IMR-90 (cell line): ENCODE measurements at regions not wholly inside any gene's neighbourhood (a gene's known extent, or its start where the extent isn't known, plus 50 kb on each side); places are given as distances from the start of the nearest gene placed in this dataset.

Experiments used
- ATAC-seq: fragments of 200-7000 bp; cut with Tn5 transposase; 2 replicates; pipeline ENCODE4 v1.9.1; 2020; ENCODE audit warnings: low read depth, mild to moderate bottlenecking, moderate library complexity
- BruUV-seq: library from RNA; stranded (reverse); fragments of 400-500 nt; replicated peaks from 2 replicates; lab custom pipeline; 2021; lab: Mats Ljungman, UMichigan
- CTCF ChIA-PET: fragments of 300-600 bp; formaldehyde crosslinking; extraction: SDS; loops from one replicate; lab custom pipeline; 2021; ENCODE audit warnings: antibody characterized with exemption; lab: Yijun Ruan, JAX
- POLR2A ChIA-PET: fragments of 300-600 bp; sonication (Branson Sonifier 250); formaldehyde crosslinking; loops from one replicate; lab custom pipeline; 2022; ENCODE audit warnings: antibody characterized with exemption; ENCODE audit not compliant: unreplicated experiment; lab: Charles Lee
- DNase-seq: peaks from one replicate; pipeline ENCODE4 v3.0.0; 2013
- H2AFZ ChIP-seq: replicated peaks from 2 replicates; pipeline ENCODE3; 2013; ENCODE audit warnings: low read length, mild to moderate bottlenecking; ENCODE audit not compliant: poor library complexity
- H2AK5ac ChIP-seq: 2 replicates; pipeline ENCODE4 v1.6.1; 2013; ENCODE audit warnings: low read depth, low read length, inconsistent platforms
- H2AK9ac ChIP-seq: replicated peaks from 2 replicates; pipeline ENCODE3; 2013; ENCODE audit warnings: mild to moderate bottlenecking, low read depth, low read length, moderate library complexity; ENCODE audit not compliant: poor library complexity
- H2BK120ac ChIP-seq: 2 replicates; pipeline ENCODE4 v1.6.1; 2013; ENCODE audit warnings: low read depth, low read length, inconsistent platforms
- H2BK15ac ChIP-seq: 3 replicates; pipeline ENCODE4 v1.6.1; 2013; ENCODE audit warnings: low read depth, low read length, inconsistent platforms
- H2BK20ac ChIP-seq: 2 replicates; pipeline ENCODE4 v1.6.1; 2013; ENCODE audit warnings: low read depth, mild to moderate bottlenecking, inconsistent platforms, low read length, moderate library complexity
- H2BK5ac ChIP-seq: 2 replicates; pipeline ENCODE4 v1.6.1; 2013; ENCODE audit warnings: mild to moderate bottlenecking, low read depth, low read length, inconsistent platforms; ENCODE audit not compliant: poor library complexity, severe bottlenecking
- H3K14ac ChIP-seq: replicated peaks from 2 replicates; pipeline ENCODE4 v1.6.1; 2013; ENCODE audit warnings: low read depth, low read length, inconsistent platforms
- H3K18ac ChIP-seq: 2 replicates; pipeline ENCODE4 v1.6.1; 2013; ENCODE audit warnings: low read depth, low read length, control low read depth
- H3K23ac ChIP-seq: 2 replicates; pipeline ENCODE4 v1.6.1; 2013; ENCODE audit warnings: low read depth, low read length, inconsistent platforms
- H3K27ac ChIP-seq: 2 replicates; pipeline ENCODE4 v1.5.1; 2013; ENCODE audit warnings: mild to moderate bottlenecking, control low read depth, low read length; ENCODE audit not compliant: insufficient read depth
- H3K27me3 ChIP-seq: 2 replicates; pipeline ENCODE4 v1.6.1; 2013; ENCODE audit warnings: low read length; ENCODE audit not compliant: control insufficient read depth, insufficient read depth
- H3K36me3 ChIP-seq: 2 replicates; pipeline ENCODE4 v1.6.1; 2013; ENCODE audit warnings: low read length, mixed read lengths; ENCODE audit not compliant: control insufficient read depth, insufficient read depth
- H3K4ac ChIP-seq: 2 replicates; pipeline ENCODE4 v1.6.1; 2013; ENCODE audit warnings: low read depth, low read length, inconsistent platforms
- H3K4me1 ChIP-seq: 2 replicates; pipeline ENCODE4 v1.6.1; 2013; ENCODE audit warnings: low read length, mixed read lengths; ENCODE audit not compliant: control insufficient read depth, insufficient read depth
- H3K4me2 ChIP-seq: 2 replicates; pipeline ENCODE4 v1.6.1; 2013; ENCODE audit warnings: low read depth, mild to moderate bottlenecking, control low read depth, low read length, moderate library complexity
- H3K4me3 ChIP-seq: 2 replicates; pipeline ENCODE4 v1.5.1; 2013; ENCODE audit warnings: low read depth, mild to moderate bottlenecking, control low read depth, low read length, moderate library complexity; ENCODE audit not compliant: insufficient read depth
- H3K56ac ChIP-seq: 2 replicates; pipeline ENCODE4 v1.6.1; 2013; ENCODE audit warnings: low read length, inconsistent platforms; ENCODE audit not compliant: insufficient read depth; ENCODE audit errors: extremely low read depth
- H3K79me1 ChIP-seq, 2 experiments: 2 replicates each; pipeline ENCODE4 v1.6.1; 2013; ENCODE audit warnings: low read length in 2 of 2, inconsistent platforms in 1 of 2, low read depth in 1 of 2
- H3K9ac ChIP-seq: 2 replicates; pipeline ENCODE4 v1.6.1; 2013; ENCODE audit warnings: low read depth, low read length, control low read depth
- H3K9me1 ChIP-seq: 2 replicates; pipeline ENCODE4 v1.6.1; 2013; ENCODE audit warnings: low read length, inconsistent platforms; ENCODE audit not compliant: insufficient read depth
- H3K9me3 ChIP-seq: 2 replicates; pipeline ENCODE4 v1.6.1; 2013; ENCODE audit warnings: low read length; ENCODE audit not compliant: control insufficient read depth, insufficient read depth
- H4K20me1 ChIP-seq: 2 replicates; pipeline ENCODE4 v1.6.1; 2013; ENCODE audit warnings: low read length, inconsistent platforms; ENCODE audit not compliant: insufficient read depth
- H4K5ac ChIP-seq: 2 replicates; pipeline ENCODE4 v1.6.1; 2013; ENCODE audit warnings: mild to moderate bottlenecking, low read depth, low read length, control low read depth
- H4K8ac ChIP-seq, 2 experiments: 2 replicates each; pipeline ENCODE4 v1.6.1; 2013; ENCODE audit warnings: low read depth in 2 of 2, low read length in 2 of 2, control low read depth in 1 of 2, inconsistent platforms in 1 of 2
- H4K91ac ChIP-seq: 2 replicates; pipeline ENCODE4 v1.6.1; 2013; ENCODE audit warnings: low read depth, low read length, inconsistent platforms; ENCODE audit not compliant: insufficient read depth
- BHLHE40 ChIP-seq: fragments of 150-350 bp; IDR thresholded peaks from 2 replicates; pipeline ENCODE4 v1.6.1; 2016; ENCODE audit warnings: mild to moderate bottlenecking, low read depth, low read length
- CEBPB ChIP-seq: IDR thresholded peaks from 2 replicates; pipeline ENCODE4 v1.6.1; 2012; ENCODE audit warnings: low read depth, low read length, improper control_type of control experiment
- CHD1 ChIP-seq: IDR thresholded peaks from 2 replicates; pipeline ENCODE4 v1.6.1; 2012; ENCODE audit warnings: low read depth, low read length, improper control_type of control experiment
- FOS ChIP-seq: fragments of 150-350 bp; IDR thresholded peaks from 2 replicates; pipeline ENCODE4 v1.6.1; 2016; ENCODE audit warnings: low read depth, low read length
- MAFK ChIP-seq: IDR thresholded peaks from 2 replicates; pipeline ENCODE4 v1.6.1; 2012; ENCODE audit warnings: low read depth, low read length, improper control_type of control experiment
- MAZ ChIP-seq: IDR thresholded peaks from 2 replicates; pipeline ENCODE4 v1.6.1; 2012; ENCODE audit warnings: low read depth, mild to moderate bottlenecking, low read length, improper control_type of control experiment, moderate library complexity, borderline replicate concordance
- MXI1 ChIP-seq: IDR thresholded peaks from 2 replicates; pipeline ENCODE4 v1.6.1; 2012; ENCODE audit warnings: low read depth, mild to moderate bottlenecking, low read length, moderate library complexity, borderline replicate concordance
- NFE2L2 ChIP-seq: fragments of 150-350 bp; IDR thresholded peaks from 2 replicates; pipeline ENCODE4 v1.6.1; 2016; ENCODE audit warnings: low read depth, mild to moderate bottlenecking, low read length
- POLR2A ChIP-seq: IDR thresholded peaks from 2 replicates; pipeline ENCODE4 v1.6.1; 2012; ENCODE audit warnings: mild to moderate bottlenecking, low read depth, low read length
- RAD21 ChIP-seq: IDR thresholded peaks from 2 replicates; pipeline ENCODE4 v1.6.1; 2012; ENCODE audit warnings: low read length, improper control_type of control experiment
- RCOR1 ChIP-seq: IDR thresholded peaks from 2 replicates; pipeline ENCODE4 v1.6.1; 2012; ENCODE audit warnings: mild to moderate bottlenecking, low read length, improper control_type of control experiment; ENCODE audit not compliant: insufficient replicate concordance
- RFX5 ChIP-seq: IDR thresholded peaks from 2 replicates; pipeline ENCODE4 v1.8.0; 2012; ENCODE audit warnings: low read depth, mild to moderate bottlenecking, low read length, moderate library complexity
- SMC3 ChIP-seq: fragments of 150-350 bp; IDR thresholded peaks from 2 replicates; pipeline ENCODE4 v1.6.1; 2016; ENCODE audit warnings: low read depth, mild to moderate bottlenecking, antibody characterized with exemption, low read length, moderate library complexity
- WGBS, 2 experiments: methylation state at CpG; one replicate each; pipeline versions ENCODE4 v1.1.5 to v1.1.7; 2013; ENCODE audit warnings: missing lambda C conversion rate in 2 of 2; ENCODE audit not compliant: insufficient read length in 1 of 2; ENCODE audit errors: extremely low coverage in 2 of 2; 5-methylcytosine and 5-hydroxymethylcytosine counted together
- dilution Hi-C: fragments of 300-500 bp; cut with HindIII; formaldehyde crosslinking; loops from one replicate; pipeline ENCODE4 v1.14.3; 2018; ENCODE audit warnings: low sequenced_read_pairs; ENCODE audit not compliant: unreplicated experiment
- in situ Hi-C: fragments of 300-500 bp; cut with MboI; formaldehyde crosslinking; loops from 3 replicates; pipeline ENCODE4 v1.14.3; 2019; ENCODE audit warnings: low sequenced_read_pairs, inconsistent platforms, mixed read lengths
- intact Hi-C: fragments of 100-400 bp; cut with micrococcal nuclease; formaldehyde crosslinking; loops from 2 replicates; pipeline ENCODE4 v1.10.0; 2022
- TF ChIP-seq, protein P1 (sequence below): fragments of 150-350 bp; IDR thresholded peaks from 2 replicates; pipeline ENCODE4 v1.6.1; 2016; ENCODE audit warnings: low read depth, mild to moderate bottlenecking, low read length, moderate library complexity, borderline replicate concordance
- TF ChIP-seq, protein P2 (sequence below): conservative IDR thresholded peaks from 2 replicates; pipeline ENCODE4 v1.5.1; 2012; ENCODE audit warnings: mild to moderate bottlenecking, low read depth, low read length, improper control_type of control experiment
- TF ChIP-seq, protein P3 (sequence below): fragments of 150-350 bp; IDR thresholded peaks from 2 replicates; pipeline ENCODE4 v1.6.1; 2017; ENCODE audit warnings: mild to moderate bottlenecking, antibody characterized with exemption, low read length, low read depth

DNA sequence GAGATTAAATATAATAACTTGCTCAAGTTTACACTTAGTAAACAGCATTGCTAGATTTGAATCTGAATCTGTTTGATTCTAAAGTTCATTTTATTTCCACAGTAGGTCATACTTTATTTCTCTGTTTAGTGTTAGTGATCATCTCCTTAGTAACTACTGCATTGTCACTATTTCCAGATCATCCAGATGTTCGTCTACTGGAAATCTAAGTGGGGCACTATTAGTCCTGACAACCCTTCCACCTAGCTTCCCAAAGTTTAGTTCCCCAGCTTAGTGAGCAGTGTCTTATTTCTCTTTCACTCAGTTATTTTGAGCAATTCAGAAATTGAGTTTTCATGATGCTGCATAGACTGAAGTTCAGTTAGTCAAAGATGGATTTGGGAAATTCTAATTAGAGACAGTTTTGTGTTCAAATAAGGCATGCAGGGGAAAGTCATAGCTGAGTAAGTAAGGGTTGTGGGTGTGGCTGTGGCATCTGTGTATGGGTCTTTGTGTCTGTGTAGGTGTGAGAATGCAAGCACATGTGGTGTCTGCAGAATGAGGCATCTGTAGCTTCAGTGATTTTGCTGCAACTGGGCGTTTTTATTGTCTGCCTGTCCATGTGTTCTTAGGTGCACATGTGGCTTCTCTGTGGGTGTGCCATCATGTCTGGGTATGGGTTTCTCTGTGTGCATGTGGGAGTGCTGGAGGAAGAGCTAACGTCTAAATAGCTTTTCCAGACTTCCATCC is 107.3 kb downstream of the NTMT2 start:
- no TSS peak for BruUV-seq
- H2AFZ ChIP-seq = no peak overlapping the region
- H3K9ac ChIP-seq = no peak overlapping the region
- CTCF ChIA-PET = no interaction called here
- POLR2A ChIA-PET = no interaction called here
- no peak for TF ChIP-seq MXI1
- no peak for TF ChIP-seq MAFK
- no peak for TF ChIP-seq MAZ
- TF ChIP-seq RAD21 = no peak
- TF ChIP-seq FOS = no peak
- TF ChIP-seq RCOR1 = no peak
- TF ChIP-seq SMC3 = no peak
- TF ChIP-seq, protein P1, sequence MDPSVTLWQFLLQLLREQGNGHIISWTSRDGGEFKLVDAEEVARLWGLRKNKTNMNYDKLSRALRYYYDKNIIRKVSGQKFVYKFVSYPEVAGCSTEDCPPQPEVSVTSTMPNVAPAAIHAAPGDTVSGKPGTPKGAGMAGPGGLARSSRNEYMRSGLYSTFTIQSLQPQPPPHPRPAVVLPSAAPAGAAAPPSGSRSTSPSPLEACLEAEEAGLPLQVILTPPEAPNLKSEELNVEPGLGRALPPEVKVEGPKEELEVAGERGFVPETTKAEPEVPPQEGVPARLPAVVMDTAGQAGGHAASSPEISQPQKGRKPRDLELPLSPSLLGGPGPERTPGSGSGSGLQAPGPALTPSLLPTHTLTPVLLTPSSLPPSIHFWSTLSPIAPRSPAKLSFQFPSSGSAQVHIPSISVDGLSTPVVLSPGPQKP = no peak
- TF ChIP-seq BHLHE40 = no peak
- TF ChIP-seq NFE2L2 = no peak
- no peak for TF ChIP-seq CEBPB
- TF ChIP-seq, protein P2, sequence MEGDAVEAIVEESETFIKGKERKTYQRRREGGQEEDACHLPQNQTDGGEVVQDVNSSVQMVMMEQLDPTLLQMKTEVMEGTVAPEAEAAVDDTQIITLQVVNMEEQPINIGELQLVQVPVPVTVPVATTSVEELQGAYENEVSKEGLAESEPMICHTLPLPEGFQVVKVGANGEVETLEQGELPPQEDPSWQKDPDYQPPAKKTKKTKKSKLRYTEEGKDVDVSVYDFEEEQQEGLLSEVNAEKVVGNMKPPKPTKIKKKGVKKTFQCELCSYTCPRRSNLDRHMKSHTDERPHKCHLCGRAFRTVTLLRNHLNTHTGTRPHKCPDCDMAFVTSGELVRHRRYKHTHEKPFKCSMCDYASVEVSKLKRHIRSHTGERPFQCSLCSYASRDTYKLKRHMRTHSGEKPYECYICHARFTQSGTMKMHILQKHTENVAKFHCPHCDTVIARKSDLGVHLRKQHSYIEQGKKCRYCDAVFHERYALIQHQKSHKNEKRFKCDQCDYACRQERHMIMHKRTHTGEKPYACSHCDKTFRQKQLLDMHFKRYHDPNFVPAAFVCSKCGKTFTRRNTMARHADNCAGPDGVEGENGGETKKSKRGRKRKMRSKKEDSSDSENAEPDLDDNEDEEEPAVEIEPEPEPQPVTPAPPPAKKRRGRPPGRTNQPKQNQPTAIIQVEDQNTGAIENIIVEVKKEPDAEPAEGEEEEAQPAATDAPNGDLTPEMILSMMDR = no peak
- no peak for TF ChIP-seq RFX5
- TF ChIP-seq, protein P3, sequence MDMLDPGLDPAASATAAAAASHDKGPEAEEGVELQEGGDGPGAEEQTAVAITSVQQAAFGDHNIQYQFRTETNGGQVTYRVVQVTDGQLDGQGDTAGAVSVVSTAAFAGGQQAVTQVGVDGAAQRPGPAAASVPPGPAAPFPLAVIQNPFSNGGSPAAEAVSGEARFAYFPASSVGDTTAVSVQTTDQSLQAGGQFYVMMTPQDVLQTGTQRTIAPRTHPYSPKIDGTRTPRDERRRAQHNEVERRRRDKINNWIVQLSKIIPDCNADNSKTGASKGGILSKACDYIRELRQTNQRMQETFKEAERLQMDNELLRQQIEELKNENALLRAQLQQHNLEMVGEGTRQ = no peak
- no peak for TF ChIP-seq CHD1
- TF ChIP-seq POLR2A = no peak
- DNase-seq (no peak), ATAC-seq (no peak)
- H2AK9ac ChIP-seq = no peak overlapping the region
- H2BK15ac ChIP-seq = no peak overlapping the region
- H4K20me1 ChIP-seq = no peaks in the 10 kb centered on the region
- H4K8ac ChIP-seq = no peak overlapping the region
- no peaks in the 10 kb centered on the region for H3K27me3 ChIP-seq
- no peak overlapping the region for H3K4me3 ChIP-seq
- H2BK20ac ChIP-seq = no peak overlapping the region
- H3K4ac ChIP-seq = no peak overlapping the region
- no peak overlapping the region for H3K4me2 ChIP-seq
- no peak overlapping the region for H2AK5ac ChIP-seq
- peaks cover 3% of the 10 kb centered on the region; the same call in 1 of the 2 replicates for H3K9me3 ChIP-seq
- no peak overlapping the region for H3K23ac ChIP-seq
- no peak overlapping the region for H3K14ac ChIP-seq
- H3K79me1 ChIP-seq = no peaks in the 10 kb centered on the region
- no peak overlapping the region for H2BK5ac ChIP-seq
- H3K27ac ChIP-seq = no peak overlapping the region
- H3K36me3 ChIP-seq = no peaks in the 10 kb centered on the region
- H3K56ac ChIP-seq = no peak overlapping the region
- intact Hi-C loops (no loop called here), in situ Hi-C loops (no loop called here), dilution Hi-C loops (no loop called here)
- no peaks in the 10 kb centered on the region for H3K4me1 ChIP-seq
- no peak overlapping the region for H4K5ac ChIP-seq
- no peak overlapping the region for H2BK120ac ChIP-seq
- WGBS, 2 experiments = no CpG with 5 or more reads among the region's 3 CpGs
- no peak overlapping the region for H4K91ac ChIP-seq
- no peak overlapping the region for H3K18ac ChIP-seq
- no peaks in the 10 kb centered on the region for H3K9me1 ChIP-seq
